ENCODE measurements at regions not wholly inside any gene's neighbourhood (a gene's known extent, or its start where the extent isn't known, plus 50 kb on each side); places are given as distances from the start of the nearest gene placed in this dataset.
"Not testable (repeated sequence)": the region's sequence is repeated elsewhere in the genome, so short reads cannot be mapped to it uniquely, and the experiment has no call there.

GRCh38 chr7:36040679-36041078 is 112.4 kb upstream of the EEPD1 start:
- DNase-seq = peak; percentile 64

- DNase-seq = no peak
These were observed 108.8 kb upstream of the EEPD1 start for GRCh38 chr7:36044101-36044892.

- peak; percentile 48 for DNase-seq
These were observed 107.7 kb upstream of the EEPD1 start for GRCh38 chr7:36045326-36045725.

GRCh38 chr7:36045830-36046341 is 107.2 kb upstream of the EEPD1 start:
- DNase-seq = no peak

- DNase-seq = peak; percentile 55
These were observed 105.9 kb upstream of the EEPD1 start for GRCh38 chr7:36047091-36047658.

- peak; percentile 98 for DNase-seq
These were observed 104.7 kb upstream of the EEPD1 start for GRCh38 chr7:36048141-36048901.

GRCh38 chr7:36048902-36049240 is 104.2 kb upstream of the EEPD1 start:
- no peak for DNase-seq

- no peak for DNase-seq
These were observed 101.6 kb upstream of the EEPD1 start for GRCh38 chr7:36051501-36051900.

- no peak for DNase-seq
These were observed 99.5 kb upstream of the EEPD1 start for GRCh38 chr7:36053589-36053988.

GRCh38 chr7:36054637-36055036 is 98.4 kb upstream of the EEPD1 start:
- peak; percentile 40 for DNase-seq

GRCh38 chr7:36055207-36055606 is 97.8 kb upstream of the EEPD1 start:
- DNase-seq = no peak

- no peak for DNase-seq
These were observed 95.7 kb upstream of the EEPD1 start for GRCh38 chr7:36057323-36057722.

GRCh38 chr7:36058020-36058592 is 94.9 kb upstream of the EEPD1 start:
- no peak for DNase-seq

- not testable (repeated sequence) for DNase-seq
These were observed 92.7 kb upstream of the EEPD1 start for GRCh38 chr7:36060388-36060787.

- peak; percentile 16 for DNase-seq
These were observed 90.8 kb upstream of the EEPD1 start for GRCh38 chr7:36062154-36062815.

GRCh38 chr7:36064676-36065075 is 88.4 kb upstream of the EEPD1 start:
- DNase-seq = no peak

GRCh38 chr7:36065563-36066342 is 87.3 kb upstream of the EEPD1 start:
- DNase-seq = not testable (repeated sequence)

GRCh38 chr7:36066343-36066664 is 86.8 kb upstream of the EEPD1 start:
- DNase-seq = no peak

GRCh38 chr7:36070230-36070629 is 82.8 kb upstream of the EEPD1 start:
- no peak for DNase-seq

- no peak for DNase-seq
These were observed 81.4 kb upstream of the EEPD1 start for GRCh38 chr7:36071605-36072004.

- DNase-seq = no peak
These were observed 80.4 kb upstream of the EEPD1 start for GRCh38 chr7:36072620-36073019.

- DNase-seq = no peak
These were observed 77.5 kb upstream of the EEPD1 start for GRCh38 chr7:36075561-36075960.
